MCF 10A (cell line): ENCODE measurements at regions not wholly inside any gene's neighbourhood (a gene's known extent, or its start where the extent isn't known, plus 50 kb on each side); places are given as distances from the start of the nearest gene placed in this dataset.

ENCODE experiments used
- BruUV-seq: library from RNA; stranded (reverse); fragments of 400-500 nt; replicated peaks from 2 replicates; lab custom pipeline; 2021; lab: Mats Ljungman, UMichigan
- CTCF ChIA-PET: fragments of 300-600 bp; sonication (Branson Sonifier 250); formaldehyde crosslinking; extraction: SDS; loops from one replicate; lab custom pipeline; 2021; ENCODE audit warnings: antibody characterized with exemption, inconsistent platforms; lab: Yijun Ruan, JAX
- POLR2A ChIA-PET: fragments of 300-600, 350-650 bp; sonication (Branson Sonifier 250); formaldehyde crosslinking; extraction: SDS; loops from one replicate; lab custom pipeline; 2020; ENCODE audit warnings: antibody characterized with exemption, inconsistent platforms; lab: Yijun Ruan, JAX
- DNase-seq: peaks from one replicate; pipeline ENCODE4 v3.0.0-alpha.2; 2018; ENCODE audit not compliant: unreplicated experiment
- H3K27ac Mint-ChIP-seq: one replicate; pipeline ENCODE4 v1.8.0; 2022; ENCODE audit warnings: mild to moderate bottlenecking, low read depth, mixed read lengths; ENCODE audit not compliant: unreplicated experiment
- H3K27me3 Mint-ChIP-seq: one replicate; pipeline ENCODE4 v1.8.0; 2022; ENCODE audit warnings: mixed read lengths; ENCODE audit not compliant: insufficient read depth, unreplicated experiment
- H3K36me3 Mint-ChIP-seq: one replicate; pipeline ENCODE4 v1.8.0; 2022; ENCODE audit warnings: mild to moderate bottlenecking, moderate library complexity, mixed read lengths; ENCODE audit not compliant: insufficient read depth, unreplicated experiment
- H3K4me1 Mint-ChIP-seq: one replicate; pipeline ENCODE4 v1.8.0; 2022; ENCODE audit warnings: mixed read lengths; ENCODE audit not compliant: insufficient read depth, unreplicated experiment
- H3K4me3 Mint-ChIP-seq: one replicate; pipeline ENCODE4 v1.8.0; 2022; ENCODE audit warnings: mild to moderate bottlenecking, moderate library complexity, mixed read lengths; ENCODE audit not compliant: unreplicated experiment
- H3K9me3 Mint-ChIP-seq: one replicate; pipeline ENCODE4 v1.8.0; 2022; ENCODE audit warnings: mixed read lengths; ENCODE audit not compliant: unreplicated experiment
- intact Hi-C: fragments of 100-400 bp; cut with micrococcal nuclease; formaldehyde crosslinking; loops from 2 replicates; pipeline ENCODE4 v1.14.1; 2022
- TF ChIP-seq, protein P1 (sequence below): fragments of 200-600 bp; IDR thresholded peaks from one replicate; pipeline ENCODE4 v1.8.0; 2022; ENCODE audit warnings: antibody characterized with exemption, mild to moderate bottlenecking; ENCODE audit not compliant: unreplicated experiment

DNA sequence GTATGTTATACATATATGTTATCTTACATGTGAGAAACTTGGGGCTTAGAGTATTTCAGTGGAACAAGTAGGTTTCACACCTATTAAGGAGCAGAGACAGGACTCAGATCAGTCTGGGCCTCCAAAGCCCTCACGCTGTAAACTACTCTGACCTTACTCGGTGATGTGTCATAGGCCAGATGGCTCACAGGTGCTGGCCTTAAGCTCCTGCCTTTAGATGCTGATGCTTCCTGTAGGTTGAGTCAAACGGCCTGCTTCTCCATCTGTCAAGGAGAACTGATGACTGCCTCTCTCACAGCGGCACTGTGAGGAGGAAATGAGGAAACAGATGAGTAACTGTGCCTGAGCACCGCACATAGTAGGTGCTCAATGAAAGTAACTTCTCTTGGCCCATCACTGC, 312.6 kb upstream of the COBL start:
- BruUV-seq: no TSS peak
- POLR2A ChIA-PET: no interaction called here
- peaks cover 64% of the 10 kb centered on the region for H3K27me3 Mint-ChIP-seq

DNA sequence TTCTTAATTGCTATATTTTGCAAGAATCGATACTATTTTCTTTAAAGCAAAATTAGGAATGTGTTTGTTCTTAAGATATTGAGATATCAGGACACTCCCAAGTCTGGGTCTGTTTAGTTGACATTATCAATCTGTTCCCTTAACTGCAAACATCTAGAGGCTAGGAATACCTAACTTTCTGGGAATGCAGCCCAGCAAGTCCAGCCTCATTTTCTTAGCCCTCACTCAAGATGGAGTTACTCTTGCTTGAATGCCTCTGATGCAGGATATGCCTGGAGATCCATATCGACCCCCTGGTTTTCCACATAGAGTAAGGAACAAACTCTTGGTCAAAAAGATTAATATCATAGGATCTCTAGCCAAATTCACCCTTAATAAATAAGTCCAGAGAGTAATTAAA, 305.3 kb upstream of the COBL start:
- intact Hi-C loops: no loop called here
- no peak for DNase-seq
- CTCF ChIA-PET: no interaction called here

More for the DNA sequence above, 312.6 kb upstream of the COBL start:
- Mint-ChIP-seq H3K36me3 (no peaks in the 10 kb centered on the region), H3K27ac (no peak overlapping the region), H3K4me1 (no peaks in the 10 kb centered on the region), H3K9me3 (no peaks in the 10 kb centered on the region), H3K4me3 (no peak overlapping the region)
- intact Hi-C loops: no loop called here
- no peak for DNase-seq
- CTCF ChIA-PET: no interaction called here
- TF ChIP-seq, protein P1, sequence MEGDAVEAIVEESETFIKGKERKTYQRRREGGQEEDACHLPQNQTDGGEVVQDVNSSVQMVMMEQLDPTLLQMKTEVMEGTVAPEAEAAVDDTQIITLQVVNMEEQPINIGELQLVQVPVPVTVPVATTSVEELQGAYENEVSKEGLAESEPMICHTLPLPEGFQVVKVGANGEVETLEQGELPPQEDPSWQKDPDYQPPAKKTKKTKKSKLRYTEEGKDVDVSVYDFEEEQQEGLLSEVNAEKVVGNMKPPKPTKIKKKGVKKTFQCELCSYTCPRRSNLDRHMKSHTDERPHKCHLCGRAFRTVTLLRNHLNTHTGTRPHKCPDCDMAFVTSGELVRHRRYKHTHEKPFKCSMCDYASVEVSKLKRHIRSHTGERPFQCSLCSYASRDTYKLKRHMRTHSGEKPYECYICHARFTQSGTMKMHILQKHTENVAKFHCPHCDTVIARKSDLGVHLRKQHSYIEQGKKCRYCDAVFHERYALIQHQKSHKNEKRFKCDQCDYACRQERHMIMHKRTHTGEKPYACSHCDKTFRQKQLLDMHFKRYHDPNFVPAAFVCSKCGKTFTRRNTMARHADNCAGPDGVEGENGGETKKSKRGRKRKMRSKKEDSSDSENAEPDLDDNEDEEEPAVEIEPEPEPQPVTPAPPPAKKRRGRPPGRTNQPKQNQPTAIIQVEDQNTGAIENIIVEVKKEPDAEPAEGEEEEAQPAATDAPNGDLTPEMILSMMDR: no peak

DNA sequence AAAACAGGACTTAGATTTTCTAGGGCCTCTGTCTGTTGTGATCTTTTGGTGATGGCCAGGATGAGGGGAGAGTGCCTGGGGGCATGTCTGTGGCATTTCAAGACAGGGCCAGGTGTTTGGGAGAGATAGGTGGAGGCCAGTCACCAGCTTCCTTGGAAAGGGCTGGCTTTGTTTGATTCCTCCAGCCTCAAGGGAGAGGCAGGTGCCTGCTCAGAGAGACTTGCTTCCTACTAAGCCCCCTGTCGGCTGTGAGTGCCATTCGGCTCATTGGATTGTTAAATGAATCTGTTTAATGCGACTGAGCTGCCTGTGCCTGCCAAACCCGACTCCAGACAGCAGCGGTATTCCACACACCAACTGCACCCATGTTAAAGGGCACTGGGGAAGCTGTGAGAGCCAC, 304.1 kb upstream of the COBL start:
- BruUV-seq: no TSS peak
- TF ChIP-seq, protein P1: no peak
- Mint-ChIP-seq H3K4me3 (no peak overlapping the region), H3K27me3 (peaks cover 78% of the 10 kb centered on the region), H3K27ac (no peak overlapping the region), H3K9me3 (peaks cover 11% of the 10 kb centered on the region), H3K36me3 (no peaks in the 10 kb centered on the region), H3K4me1 (no peaks in the 10 kb centered on the region)
- intact Hi-C loops: no loop called here
- CTCF ChIA-PET: interaction anchor here (0.5 kb wide), 1 partner anchor 780 kb away, joined by 3 read pairs; no protein-coding TSS in a partner anchor
- POLR2A ChIA-PET: no interaction called here
- no peak for DNase-seq

More for the DNA sequence above, 305.3 kb upstream of the COBL start:
- H3K4me3 Mint-ChIP-seq: no peak overlapping the region
- peaks cover 11% of the 10 kb centered on the region for H3K9me3 Mint-ChIP-seq
- TF ChIP-seq, protein P1: no peak
- BruUV-seq: no TSS peak
- peaks cover 78% of the 10 kb centered on the region for H3K27me3 Mint-ChIP-seq
- no peaks in the 10 kb centered on the region for H3K36me3 Mint-ChIP-seq
- no peaks in the 10 kb centered on the region for H3K4me1 Mint-ChIP-seq
- POLR2A ChIA-PET: no interaction called here
- H3K27ac Mint-ChIP-seq: no peak overlapping the region

DNA sequence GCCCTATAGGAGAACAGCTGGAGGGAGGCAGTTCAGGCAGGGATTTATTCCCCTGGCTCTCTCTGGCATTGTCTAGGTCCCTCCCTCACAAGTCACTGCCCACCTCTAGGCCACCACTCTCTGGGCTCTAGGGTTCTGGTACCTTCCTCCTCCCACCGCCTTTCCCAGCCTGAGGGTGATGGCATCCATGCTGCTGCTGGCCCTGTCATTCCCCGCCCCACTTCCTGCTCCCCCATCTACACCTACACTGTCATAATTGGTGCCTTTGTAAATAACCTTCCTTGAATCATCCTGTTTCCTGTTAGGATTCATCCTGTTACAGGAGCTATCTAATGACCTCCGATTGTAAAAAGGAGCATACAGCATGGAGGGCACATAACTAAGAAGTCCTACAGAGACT, 303.3 kb upstream of the COBL start:
- POLR2A ChIA-PET: no interaction called here
- TF ChIP-seq, protein P1: no peak
- CTCF ChIA-PET: no interaction called here
- Mint-ChIP-seq H3K27ac (no peak overlapping the region), H3K4me3 (no peak overlapping the region), H3K9me3 (peaks cover 11% of the 10 kb centered on the region), H3K4me1 (no peaks in the 10 kb centered on the region), H3K36me3 (no peaks in the 10 kb centered on the region), H3K27me3 (peaks cover 78% of the 10 kb centered on the region)
- BruUV-seq: no TSS peak
- DNase-seq: no peak
- intact Hi-C loops: no loop called here
